ENCODE measurements at regions not wholly inside any gene's neighbourhood (a gene's known extent, or its start where the extent isn't known, plus 50 kb on each side); places are given as distances from the start of the nearest gene placed in this dataset.
"Not testable (repeated sequence)": the region's sequence is repeated elsewhere in the genome, so short reads cannot be mapped to it uniquely, and the experiment has no call there.

- DNase-seq: no peak
These were observed 68.3 kb downstream of the DYRK2 start for GRCh38 chr12:67716817-67717216.

- not testable (repeated sequence) for DNase-seq
These were observed 70.8 kb downstream of the DYRK2 start for GRCh38 chr12:67719303-67719702.

- no peak for DNase-seq
These were observed 71.9 kb downstream of the DYRK2 start for GRCh38 chr12:67720351-67720856.

DNA sequence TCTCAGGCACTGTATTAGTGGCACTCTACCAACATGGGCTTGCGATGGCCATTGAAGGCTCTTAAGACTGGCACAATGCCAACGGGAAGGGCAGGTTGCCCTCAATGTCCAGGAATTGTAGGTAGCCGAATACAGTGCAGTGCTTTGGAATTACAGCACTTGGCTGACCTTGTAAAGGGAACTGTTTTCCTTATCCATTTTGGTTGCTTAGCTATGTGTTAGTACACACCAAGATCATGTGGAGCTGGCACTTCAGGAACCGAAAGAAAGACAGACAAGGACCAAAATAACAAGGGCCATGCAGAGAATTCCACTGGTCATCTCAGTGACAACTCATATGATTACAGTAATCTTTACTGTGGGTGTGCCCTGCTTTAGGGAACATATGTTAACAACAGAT lies 72.7 kb downstream of the DYRK2 start:
- no peak for DNase-seq

- no peak for DNase-seq
These were observed 73.8 kb downstream of the DYRK2 start for GRCh38 chr12:67722296-67722695.

GRCh38 chr12:67726868-67727267 lies 78.3 kb downstream of the DYRK2 start:
- no peak for DNase-seq

DNA sequence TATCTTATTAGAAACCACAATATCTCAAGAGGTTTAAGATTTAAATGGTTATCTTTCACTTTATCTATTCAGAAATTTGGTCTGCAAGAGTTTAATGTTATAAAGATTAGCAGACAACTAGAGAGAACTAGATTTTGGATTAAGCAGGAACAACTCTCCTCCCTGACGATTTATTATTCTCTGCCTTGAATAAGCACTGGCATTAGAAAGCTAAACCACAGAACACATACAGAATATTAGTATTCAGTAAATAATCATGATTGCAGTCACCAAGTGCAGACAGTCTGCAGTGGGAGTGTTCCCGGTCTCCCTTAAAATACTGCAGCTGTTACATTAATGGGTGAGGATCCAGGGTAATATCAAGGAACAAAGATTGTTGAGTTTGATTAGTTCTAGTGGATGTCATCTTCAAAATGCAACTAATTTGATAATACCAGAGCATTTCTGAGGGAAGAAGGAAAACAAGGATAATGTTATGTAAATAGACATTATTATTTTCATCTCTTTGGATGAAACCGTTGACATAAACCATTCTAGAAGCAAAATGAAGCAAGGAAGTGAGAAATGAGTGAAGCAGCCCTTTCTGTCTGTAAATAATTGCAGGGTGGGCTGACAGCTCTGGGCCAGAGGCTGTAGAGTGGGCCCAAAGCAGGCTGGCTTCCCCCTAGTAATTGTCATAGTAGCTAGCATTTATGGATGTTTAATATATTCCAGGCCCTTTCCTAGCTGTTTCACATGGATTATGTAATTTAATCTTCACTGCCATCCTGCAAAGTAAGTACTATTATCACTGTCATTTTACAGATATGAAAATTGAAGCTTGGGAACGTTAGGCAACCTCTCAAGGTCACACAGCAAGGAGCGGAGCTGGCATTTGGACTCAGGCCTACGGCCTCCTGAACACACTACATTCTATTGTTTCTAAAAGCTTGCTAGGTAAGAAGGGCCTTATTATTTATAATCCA lies 79.4 kb downstream of the DYRK2 start:
- DNase-seq: no peak

DNA sequence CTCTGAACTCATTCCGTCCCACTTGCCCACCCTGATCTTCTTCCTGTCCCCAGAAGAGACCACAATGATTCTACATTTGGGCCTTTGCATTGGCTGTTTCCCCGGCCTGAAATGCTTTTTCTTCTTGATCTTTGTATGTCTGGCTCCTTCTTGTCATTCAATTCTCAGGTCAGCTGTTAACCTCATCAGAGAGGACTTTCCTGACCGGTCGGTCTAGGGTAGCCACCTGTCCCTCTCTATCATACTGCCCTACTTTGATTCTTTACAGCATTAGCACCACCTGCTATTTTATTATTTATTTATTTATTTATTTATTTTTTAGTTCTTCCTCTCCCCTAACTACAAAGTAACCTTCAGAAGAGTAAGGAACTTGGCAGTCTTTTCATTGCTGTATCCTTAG lies 84.3 kb downstream of the DYRK2 start:
- no peak for DNase-seq

DNA sequence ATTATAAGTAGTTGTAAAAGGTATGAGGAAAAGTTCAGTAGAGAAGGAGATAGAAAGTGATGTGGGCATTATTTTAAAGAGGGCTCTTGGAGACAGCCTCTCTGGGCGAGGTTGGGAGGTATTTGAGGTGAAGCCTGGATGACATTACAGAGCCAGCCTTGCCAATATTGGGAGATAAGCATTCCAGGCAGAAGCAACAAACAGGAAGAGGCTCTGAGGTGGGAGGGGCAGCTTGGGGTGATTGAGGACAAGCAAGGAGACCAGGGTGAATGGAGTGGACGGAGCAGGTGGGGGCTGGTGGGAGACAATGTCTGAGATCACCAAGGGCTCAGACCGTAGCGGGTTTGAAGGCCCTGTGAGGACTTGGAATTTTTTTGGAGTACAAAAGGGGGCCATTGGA lies 87.3 kb downstream of the DYRK2 start:
- DNase-seq: no peak

GRCh38 chr12:67740711-67741110 lies 92.2 kb downstream of the DYRK2 start:
- DNase-seq: no peak

DNA sequence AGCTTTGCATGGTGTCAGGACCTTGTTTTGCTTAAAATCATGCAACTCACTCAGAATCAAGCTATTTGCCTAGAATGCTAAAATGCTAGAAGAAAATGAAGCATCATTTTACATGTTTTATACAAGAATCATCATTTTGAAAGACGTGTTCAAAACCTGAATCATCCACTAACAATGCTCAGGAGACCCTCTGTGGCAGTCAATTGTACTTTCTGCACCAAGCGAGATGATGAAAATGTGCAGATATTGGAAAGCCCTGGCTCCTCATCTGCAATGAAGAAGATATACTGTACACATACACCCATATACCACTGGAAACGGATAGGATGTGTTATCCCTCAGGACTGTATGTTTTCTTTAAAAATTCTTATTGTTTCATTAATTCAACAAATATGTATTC lies 92.7 kb downstream of the DYRK2 start:
- DNase-seq: no peak

DNA sequence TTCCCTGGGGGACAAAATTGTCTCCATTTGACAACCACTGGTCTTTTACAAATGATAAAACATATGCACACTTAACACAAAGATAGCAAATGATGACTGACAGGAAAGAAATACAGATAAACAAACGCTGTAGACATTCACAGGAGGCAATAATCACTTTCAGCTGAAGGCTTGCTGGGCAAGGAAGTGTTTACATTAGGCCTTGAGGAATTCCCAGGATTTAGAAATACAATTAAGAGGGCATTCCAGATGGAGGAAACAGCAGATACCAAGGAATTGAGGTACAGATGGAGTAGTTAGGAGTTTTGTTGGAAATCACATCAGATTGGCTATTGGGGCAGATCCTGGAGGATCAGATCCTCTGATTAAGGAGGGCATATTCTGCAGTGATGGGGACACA lies 93.9 kb downstream of the DYRK2 start:
- DNase-seq: no peak

GRCh38 chr12:67747869-67748742 lies 99.6 kb downstream of the DYRK2 start:
- DNase-seq: no peak

- DNase-seq: no peak
These were observed 100.1 kb downstream of the DYRK2 start for GRCh38 chr12:67748743-67749040.

- no peak for DNase-seq
These were observed 102.1 kb downstream of the DYRK2 start for GRCh38 chr12:67750513-67751183.

DNA sequence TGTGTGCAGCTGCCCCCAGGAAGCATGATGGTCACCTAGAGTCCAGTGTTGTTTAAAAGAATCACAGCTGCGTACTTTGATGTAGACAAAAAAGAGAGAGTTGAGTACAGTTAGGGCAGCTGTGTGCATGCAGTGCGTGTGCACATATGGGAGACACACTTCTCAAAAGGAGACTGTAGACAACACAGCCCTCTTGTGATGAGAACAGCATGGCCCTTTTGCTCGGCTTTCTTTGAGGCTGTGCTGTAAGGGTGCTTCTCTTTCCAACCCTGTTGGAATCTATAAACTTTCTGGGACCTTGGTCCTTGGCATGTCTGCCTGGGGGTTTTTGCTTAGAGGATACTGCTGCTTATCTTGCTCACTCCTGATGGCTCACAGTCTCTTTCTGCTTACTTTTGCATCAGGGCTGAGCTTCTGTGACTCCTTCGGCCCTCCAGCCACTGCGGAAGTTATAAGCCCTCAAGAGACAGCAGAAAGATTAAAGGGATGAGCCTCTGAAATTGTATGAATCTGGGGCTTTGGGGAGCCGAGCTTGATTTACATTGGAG lies 102.9 kb downstream of the DYRK2 start:
- no peak for DNase-seq

DNA sequence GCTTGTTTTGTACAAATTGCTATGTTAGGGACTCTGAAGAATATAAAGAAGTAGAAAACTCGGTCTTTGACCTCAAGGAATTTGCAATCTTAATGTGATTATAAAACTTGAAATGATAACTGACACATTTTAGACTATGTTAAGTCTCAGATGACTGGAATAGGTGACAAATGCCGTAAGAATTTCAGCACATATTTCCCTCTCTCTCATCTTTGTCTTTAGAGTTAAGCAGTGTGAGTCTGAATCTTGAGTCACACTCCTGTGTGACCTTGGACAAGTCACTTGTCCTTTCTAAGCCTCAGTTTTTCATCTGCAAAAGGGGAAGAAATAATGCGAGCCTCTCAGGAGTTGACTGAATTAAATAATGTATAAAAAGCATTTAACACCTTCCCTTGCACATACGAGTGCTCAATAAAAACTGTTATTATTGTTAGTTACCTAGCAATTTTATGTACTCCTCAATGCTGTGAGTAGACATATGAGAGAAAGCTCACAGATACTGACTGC lies 103.7 kb downstream of the DYRK2 start:
- no peak for DNase-seq

DNA sequence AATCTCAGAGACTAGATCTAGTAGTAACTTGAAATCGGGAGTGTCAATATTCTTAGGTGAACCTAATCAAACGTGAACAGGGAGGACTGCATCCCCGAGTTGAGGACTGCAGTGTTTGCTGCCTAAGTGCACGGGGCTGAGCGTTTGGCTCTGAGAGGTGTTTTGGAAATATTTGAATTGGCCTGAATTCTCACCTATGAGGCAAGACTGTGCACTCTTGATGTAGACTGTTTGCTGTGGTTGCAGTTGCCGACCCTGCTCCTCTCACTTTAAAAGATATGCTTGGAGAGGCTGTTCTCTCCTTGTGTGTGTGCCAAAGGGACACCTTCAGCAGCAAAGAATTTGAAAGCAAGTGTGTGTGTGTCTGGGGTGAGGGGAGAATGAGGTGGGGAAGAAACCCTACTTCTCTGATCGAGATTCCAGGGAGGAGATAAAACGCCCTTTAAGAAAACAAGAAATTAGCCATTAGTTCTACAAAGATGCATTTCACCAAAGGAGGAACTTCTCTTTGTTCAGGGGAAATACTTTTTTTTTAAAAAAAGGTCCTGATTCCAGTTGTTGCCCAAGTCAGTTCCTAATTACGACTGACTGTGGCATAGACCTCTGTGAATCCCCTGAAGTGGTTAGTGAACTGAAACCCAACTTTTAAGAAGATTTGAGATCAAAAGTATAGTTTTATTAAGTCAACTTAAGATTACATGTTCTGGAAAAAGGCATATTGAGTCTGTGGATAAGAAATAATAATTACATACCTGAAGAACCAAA lies 106.6 kb downstream of the DYRK2 start:
- no peak for DNase-seq

DNA sequence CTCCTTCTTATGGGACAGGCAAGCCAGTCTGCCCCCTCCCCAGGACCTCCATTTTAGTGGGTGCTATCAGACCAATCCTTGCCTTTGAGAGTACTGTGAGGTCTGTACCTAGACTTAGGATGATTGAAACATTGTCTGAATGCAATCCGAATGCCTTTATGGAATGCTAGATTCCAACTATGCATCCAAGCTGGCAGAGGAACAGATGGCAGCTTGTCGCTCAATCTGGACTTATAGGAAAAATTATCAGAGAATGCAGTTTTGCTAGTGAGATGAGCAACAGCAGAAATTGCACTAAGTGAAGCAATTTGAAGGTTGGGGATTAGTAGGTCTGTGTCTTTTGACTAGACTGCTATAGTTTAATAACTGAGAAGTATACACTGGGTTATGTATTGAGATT lies 109.1 kb downstream of the DYRK2 start:
- DNase-seq: no peak

DNA sequence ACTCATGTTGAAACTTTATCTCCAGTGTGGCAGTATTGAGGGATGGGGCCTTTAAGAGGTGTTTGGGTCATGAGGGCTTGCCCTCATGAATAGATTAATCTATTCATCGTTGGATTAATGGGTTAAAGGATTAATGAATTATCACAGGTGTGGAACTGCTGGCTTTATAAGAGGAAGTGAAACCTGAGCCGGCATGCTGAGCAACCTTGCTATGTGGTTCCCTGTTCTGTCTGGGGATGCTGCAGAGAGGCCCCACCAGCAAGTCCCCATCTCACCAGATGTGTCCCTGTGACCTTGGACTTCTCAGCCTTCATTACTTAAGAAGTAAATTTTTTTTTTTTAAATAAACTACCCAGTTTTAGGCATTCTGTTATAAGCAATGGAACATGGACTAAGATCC lies 109.6 kb downstream of the DYRK2 start:
- no peak for DNase-seq

- DNase-seq: no peak
These were observed 110.0 kb downstream of the DYRK2 start for GRCh38 chr12:67758521-67758920.

DNA sequence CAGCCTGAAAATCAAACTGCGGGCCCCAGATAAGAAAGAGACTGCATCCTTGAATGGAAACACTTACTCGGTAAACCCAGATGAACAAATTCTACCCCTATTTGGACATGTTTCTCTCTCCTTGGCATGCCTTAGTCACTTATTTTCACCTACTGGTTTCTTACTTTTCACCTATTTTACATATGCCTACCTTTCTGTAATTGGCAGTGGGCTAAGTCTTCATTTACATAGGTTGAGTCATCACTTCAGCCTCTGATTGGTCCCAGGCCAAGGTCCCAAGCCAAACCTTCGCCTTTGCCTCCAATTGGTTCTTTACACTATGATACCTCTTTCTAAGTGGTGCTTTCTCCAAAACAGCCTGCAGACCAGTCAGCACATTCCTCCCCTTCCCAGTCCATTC lies 111.3 kb downstream of the DYRK2 start:
- DNase-seq: no peak

Data from GOT3 (cell line).